SJCRH30 (cell line): ENCODE measurements at regions not wholly inside any gene's neighbourhood (a gene's known extent, or its start where the extent isn't known, plus 50 kb on each side); places are given as distances from the start of the nearest gene placed in this dataset.
A peak's percentile ranks its signal among the peaks of the same experiment; 100 is the strongest.
"Not testable (repeated sequence)": the region's sequence is repeated elsewhere in the genome, so short reads cannot be mapped to it uniquely, and the experiment has no call there.

Source experiments
- DNase-seq, 2 experiments: peaks; one replicate each; pipeline ENCODE4 v3.0.0-alpha.2; 2015 to 2020
- H3K27ac ChIP-seq: fragments of 250-450 bp; sonication (Bioruptor Pico); 2 replicates; pipeline ENCODE4 v1.5.1; 2020; ENCODE audit warnings: mild to moderate bottlenecking, moderate library complexity
- H3K27me3 ChIP-seq: fragments of 250-450 bp; sonication (Bioruptor Pico); 2 replicates; pipeline ENCODE4 v1.5.1; 2020; ENCODE audit warnings: mild to moderate bottlenecking, moderate library complexity
- H3K36me3 ChIP-seq: fragments of 250-450 bp; sonication (Bioruptor Pico); 2 replicates; pipeline ENCODE4 v1.5.1; 2020; ENCODE audit warnings: mild to moderate bottlenecking, moderate library complexity
- H3K4me1 ChIP-seq: fragments of 250-450 bp; sonication (Bioruptor Pico); 2 replicates; pipeline ENCODE4 v1.5.1; 2020; ENCODE audit warnings: mild to moderate bottlenecking, moderate library complexity
- H3K4me3 ChIP-seq: fragments of 250-450 bp; sonication (Bioruptor Pico); 2 replicates; pipeline ENCODE4 v1.5.1; 2020; ENCODE audit warnings: mild to moderate bottlenecking, moderate library complexity
- H3K9me3 ChIP-seq: fragments of 250-450 bp; sonication (Bioruptor Pico); replicated peaks from 2 replicates; pipeline ENCODE4 v1.5.1; 2020; ENCODE audit warnings: mild to moderate bottlenecking, moderate library complexity

GRCh38 chr2:236775511-236775910 lies 205.9 kb downstream of the ACKR3 start:
- peaks cover 42% of the 10 kb centered on the region for H3K4me1 ChIP-seq
- no peaks in the 10 kb centered on the region for H3K9me3 ChIP-seq
- DNase-seq = peak in 1 of 2 experiments; percentile 57
- H3K4me3 ChIP-seq = no peak overlapping the region
- H3K27ac ChIP-seq = peak overlapping the region; percentile 76
- H3K36me3 ChIP-seq = no peaks in the 10 kb centered on the region
- no peaks in the 10 kb centered on the region for H3K27me3 ChIP-seq

- Histone ChIP-seq H3K4me1 (peaks cover 37% of the 10 kb centered on the region), H3K4me3 (no peak overlapping the region), H3K9me3 (no peaks in the 10 kb centered on the region), H3K36me3 (no peaks in the 10 kb centered on the region), H3K27ac (peak overlapping the region; percentile 76), H3K27me3 (no peaks in the 10 kb centered on the region)
- no peak for DNase-seq
Measured at GRCh38 chr2:236776206-236776605, 206.6 kb downstream of the ACKR3 start.

- H3K4me1 ChIP-seq = peaks cover 43% of the 10 kb centered on the region
- no peaks in the 10 kb centered on the region for H3K27me3 ChIP-seq
- H3K36me3 ChIP-seq = no peaks in the 10 kb centered on the region
- H3K27ac ChIP-seq = peak overlapping the region; percentile 76
- peak; percentile 79 to 86 for DNase-seq
- no peaks in the 10 kb centered on the region for H3K9me3 ChIP-seq
- H3K4me3 ChIP-seq = no peak overlapping the region
Measured at GRCh38 chr2:236776695-236777251, 207.1 kb downstream of the ACKR3 start.

- Histone ChIP-seq H3K36me3 (no peaks in the 10 kb centered on the region), H3K27me3 (no peaks in the 10 kb centered on the region), H3K4me1 (peaks cover 47% of the 10 kb centered on the region), H3K9me3 (no peaks in the 10 kb centered on the region), H3K4me3 (no peak overlapping the region), H3K27ac (peak overlapping the region; percentile 76)
- peak in 1 of 2 experiments; percentile 39 for DNase-seq
Measured at GRCh38 chr2:236777408-236777807, 207.8 kb downstream of the ACKR3 start.

GRCh38 chr2:236781933-236782816 lies 212.6 kb downstream of the ACKR3 start:
- Histone ChIP-seq H3K36me3 (no peaks in the 10 kb centered on the region), H3K4me3 (peak overlapping the region; percentile 22), H3K4me1 (peaks cover 32% of the 10 kb centered on the region), H3K27me3 (no peaks in the 10 kb centered on the region), H3K9me3 (no peaks in the 10 kb centered on the region), H3K27ac (peak overlapping the region; percentile 89)
- DNase-seq = peak; percentile 91 to 92

GRCh38 chr2:236782938-236783337 lies 213.3 kb downstream of the ACKR3 start:
- Histone ChIP-seq H3K36me3 (no peaks in the 10 kb centered on the region), H3K9me3 (no peaks in the 10 kb centered on the region), H3K4me3 (peak overlapping the region; percentile 22; the same call in 1 of the 2 replicates), H3K4me1 (peaks cover 25% of the 10 kb centered on the region), H3K27ac (peak overlapping the region; percentile 89), H3K27me3 (no peaks in the 10 kb centered on the region)
- peak; percentile 33 to 45 for DNase-seq

- peak overlapping the region; percentile 89 for H3K27ac ChIP-seq
- DNase-seq = no peak
- H3K27me3 ChIP-seq = no peaks in the 10 kb centered on the region
- H3K4me1 ChIP-seq = peaks cover 22% of the 10 kb centered on the region
- no peaks in the 10 kb centered on the region for H3K36me3 ChIP-seq
- no peaks in the 10 kb centered on the region for H3K9me3 ChIP-seq
- H3K4me3 ChIP-seq = no peak overlapping the region
Measured at GRCh38 chr2:236783417-236784020, 213.9 kb downstream of the ACKR3 start.

GRCh38 chr2:236785611-236786057 lies 216.0 kb downstream of the ACKR3 start:
- H3K4me3 ChIP-seq = no peak overlapping the region
- H3K27ac ChIP-seq = no peak overlapping the region
- H3K9me3 ChIP-seq = no peaks in the 10 kb centered on the region
- no peaks in the 10 kb centered on the region for H3K36me3 ChIP-seq
- H3K27me3 ChIP-seq = no peaks in the 10 kb centered on the region
- DNase-seq = no peak
- peaks cover 22% of the 10 kb centered on the region for H3K4me1 ChIP-seq

GRCh38 chr2:236786751-236787150 lies 217.1 kb downstream of the ACKR3 start:
- Histone ChIP-seq H3K9me3 (no peaks in the 10 kb centered on the region), H3K4me3 (no peak overlapping the region), H3K36me3 (no peaks in the 10 kb centered on the region), H3K27ac (no peak overlapping the region), H3K27me3 (no peaks in the 10 kb centered on the region), H3K4me1 (peaks cover 15% of the 10 kb centered on the region)
- DNase-seq = no peak

- not testable (repeated sequence) for H3K27me3 ChIP-seq, H3K4me3 ChIP-seq, H3K9me3 ChIP-seq, H3K36me3 ChIP-seq, DNase-seq, H3K27ac ChIP-seq
- peaks cover 11% of the 10 kb centered on the region for H3K4me1 ChIP-seq
Measured at GRCh38 chr2:236787376-236787775, 217.8 kb downstream of the ACKR3 start.

GRCh38 chr2:236787885-236788284 lies 218.3 kb downstream of the ACKR3 start:
- Histone ChIP-seq H3K4me3 (no peak overlapping the region), H3K9me3 (no peaks in the 10 kb centered on the region), H3K36me3 (no peaks in the 10 kb centered on the region), H3K27ac (no peak overlapping the region), H3K27me3 (no peaks in the 10 kb centered on the region), H3K4me1 (peaks cover 6% of the 10 kb centered on the region)
- DNase-seq = no peak

GRCh38 chr2:236790963-236791362 lies 221.3 kb downstream of the ACKR3 start:
- Histone ChIP-seq H3K27me3 (no peaks in the 10 kb centered on the region), H3K4me3 (no peak overlapping the region), H3K4me1 (peaks cover 4% of the 10 kb centered on the region; the same call in 1 of the 2 replicates), H3K27ac (no peak overlapping the region), H3K9me3 (no peaks in the 10 kb centered on the region), H3K36me3 (no peaks in the 10 kb centered on the region)
- no peak for DNase-seq

GRCh38 chr2:236793023-236794011 lies 223.7 kb downstream of the ACKR3 start:
- H3K27ac ChIP-seq = no peak overlapping the region
- no peaks in the 10 kb centered on the region for H3K27me3 ChIP-seq
- no peak overlapping the region for H3K4me3 ChIP-seq
- H3K36me3 ChIP-seq = no peaks in the 10 kb centered on the region
- no peaks in the 10 kb centered on the region for H3K9me3 ChIP-seq
- H3K4me1 ChIP-seq = peaks cover 4% of the 10 kb centered on the region; the same call in 1 of the 2 replicates
- DNase-seq = no peak
